ENCODE measurements at regions not wholly inside any gene's neighbourhood (a gene's known extent, or its start where the extent isn't known, plus 50 kb on each side); places are given as distances from the start of the nearest gene placed in this dataset.
"Not testable (repeated sequence)": the region's sequence is repeated elsewhere in the genome, so short reads cannot be mapped to it uniquely, and the experiment has no call there.

DNA sequence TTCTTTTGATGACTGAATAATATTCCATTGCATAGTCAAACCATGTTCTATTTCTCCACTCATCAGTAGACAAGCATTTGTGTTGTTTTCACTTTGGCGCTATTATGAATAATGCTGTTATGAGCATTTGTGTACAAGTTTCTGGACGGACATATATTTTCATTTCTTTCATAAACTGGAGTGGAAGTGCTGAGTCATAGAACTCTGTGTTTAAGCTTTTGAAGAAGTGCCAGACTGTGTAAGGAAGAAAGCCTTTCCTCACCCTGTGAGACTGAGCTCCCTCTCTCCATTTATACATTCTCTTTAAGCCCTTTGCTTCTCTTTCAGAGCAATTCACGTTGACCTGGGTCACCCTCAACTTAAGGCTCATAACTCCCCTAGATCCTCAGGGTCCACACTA is 169.5 kb downstream of the OTOP1 start:
- H3K27ac ChIP-seq; H3K27me3 ChIP-seq; H3K4me3 ChIP-seq; DNase-seq; intact Hi-C loops (cut with DNase I; ENCODE audit: low total_unique reads); H3K4me1 ChIP-seq; H3K9me3 ChIP-seq; H3K36me3 ChIP-seq: not testable (repeated sequence)

DNA sequence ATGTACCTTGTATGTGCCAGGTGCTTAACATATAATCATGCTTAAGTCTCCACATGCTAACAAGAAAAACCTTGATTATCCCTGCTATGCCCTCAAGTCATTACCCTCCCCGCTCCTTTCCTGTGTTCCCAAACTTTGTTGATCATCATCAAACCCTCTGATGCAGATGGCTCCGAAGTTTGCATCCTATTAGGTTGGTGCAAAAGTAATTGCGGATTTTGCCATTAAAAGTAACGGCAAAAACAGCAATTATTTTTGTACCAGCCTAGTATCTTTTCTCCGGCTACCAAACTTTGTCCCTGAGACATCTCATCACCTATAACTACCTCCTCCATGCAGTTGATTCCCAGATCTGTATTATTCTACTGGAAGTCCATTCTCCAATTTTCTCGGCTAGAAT is 142.6 kb downstream of the OTOP1 start:
- H3K4me1 ChIP-seq; H3K9me3 ChIP-seq; intact Hi-C loops (cut with DNase I; ENCODE audit: low total_unique reads); H3K36me3 ChIP-seq; H3K4me3 ChIP-seq; H3K27me3 ChIP-seq; DNase-seq; H3K27ac ChIP-seq: not testable (repeated sequence)

DNA sequence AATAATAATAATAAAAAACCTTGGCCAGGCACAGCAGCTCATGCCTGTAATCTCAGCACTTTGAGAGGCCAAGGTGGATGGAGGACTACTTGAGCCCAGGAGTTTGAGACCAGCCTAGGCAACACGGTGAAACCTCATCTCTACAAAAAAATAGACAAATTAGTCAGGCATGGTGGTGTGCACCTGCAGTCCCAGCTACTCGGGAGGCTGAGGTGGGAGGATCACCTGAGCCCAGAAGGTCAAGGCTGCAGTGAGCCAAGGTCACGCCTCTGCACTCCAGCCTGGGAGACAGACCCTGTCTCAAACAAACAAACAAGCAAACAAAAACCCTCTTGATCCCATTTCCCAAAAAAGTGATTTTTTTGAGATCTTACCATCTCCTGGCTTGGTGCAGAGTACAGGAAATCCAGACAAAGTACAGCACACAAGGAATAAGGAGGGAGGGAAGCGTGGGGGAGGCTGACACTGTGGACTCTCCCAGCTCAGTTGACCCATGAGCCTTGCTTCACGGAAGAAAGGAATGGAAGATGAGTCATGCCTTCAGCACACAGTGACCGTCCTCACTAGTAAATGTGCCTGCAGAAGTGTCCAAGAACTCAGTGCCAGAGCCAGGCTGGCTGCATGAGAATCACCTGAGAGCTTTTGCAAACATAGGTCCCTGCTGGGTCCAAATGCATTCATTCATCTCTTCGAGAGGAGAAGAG is 136.9 kb downstream of the OTOP1 start:
- H3K4me1 ChIP-seq; H3K36me3 ChIP-seq; H3K9me3 ChIP-seq; H3K27ac ChIP-seq; H3K4me3 ChIP-seq; H3K27me3 ChIP-seq; DNase-seq; intact Hi-C loops (cut with DNase I; ENCODE audit: low total_unique reads): not testable (repeated sequence)

DNA sequence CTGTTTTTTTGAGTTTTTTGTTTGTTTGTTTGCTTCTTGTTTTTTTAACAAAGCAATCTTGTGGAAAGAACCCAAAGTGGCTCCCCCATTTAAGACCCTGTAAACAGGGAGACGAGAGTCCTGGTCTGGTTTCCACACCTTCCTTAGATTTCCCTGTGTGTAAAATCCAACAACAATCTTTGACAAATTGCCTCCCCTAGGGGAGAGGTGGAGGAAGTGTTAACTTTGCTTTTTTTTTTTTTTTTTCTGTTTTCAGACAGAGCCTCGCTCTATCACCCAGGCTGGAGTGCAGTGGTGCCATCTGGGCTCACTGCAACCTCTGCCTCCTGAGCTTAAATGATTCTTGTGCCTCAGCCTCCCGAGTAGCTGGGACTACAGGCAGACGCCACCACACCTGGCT is 136.0 kb downstream of the OTOP1 start:
- DNase-seq; intact Hi-C loops (cut with DNase I; ENCODE audit: low total_unique reads); H3K4me3 ChIP-seq; H3K27me3 ChIP-seq; H3K27ac ChIP-seq; H3K4me1 ChIP-seq; H3K9me3 ChIP-seq; H3K36me3 ChIP-seq: not testable (repeated sequence)

DNA sequence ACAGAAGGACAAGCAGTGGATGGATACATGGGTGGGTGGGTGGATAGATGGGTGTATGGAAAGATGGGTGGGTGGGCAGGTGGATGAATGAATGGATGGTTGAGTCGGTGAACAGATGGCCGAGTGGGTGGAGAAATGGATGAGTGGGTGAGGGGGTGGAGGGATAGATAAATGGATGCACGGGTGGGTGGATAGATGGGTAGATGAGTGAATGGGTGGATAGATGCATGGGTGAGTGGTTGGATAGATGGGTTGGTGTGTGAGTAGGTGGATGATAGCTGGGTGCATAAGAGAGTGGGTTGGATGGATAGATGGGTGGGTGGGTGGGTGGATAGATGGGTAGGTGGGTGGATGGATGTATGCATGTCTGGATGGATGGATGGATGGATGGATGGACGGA is 134.6 kb downstream of the OTOP1 start:
- H3K27me3 ChIP-seq; H3K4me1 ChIP-seq; DNase-seq; H3K9me3 ChIP-seq; H3K4me3 ChIP-seq; intact Hi-C loops (cut with DNase I; ENCODE audit: low total_unique reads); H3K36me3 ChIP-seq; H3K27ac ChIP-seq: not testable (repeated sequence)

DNA sequence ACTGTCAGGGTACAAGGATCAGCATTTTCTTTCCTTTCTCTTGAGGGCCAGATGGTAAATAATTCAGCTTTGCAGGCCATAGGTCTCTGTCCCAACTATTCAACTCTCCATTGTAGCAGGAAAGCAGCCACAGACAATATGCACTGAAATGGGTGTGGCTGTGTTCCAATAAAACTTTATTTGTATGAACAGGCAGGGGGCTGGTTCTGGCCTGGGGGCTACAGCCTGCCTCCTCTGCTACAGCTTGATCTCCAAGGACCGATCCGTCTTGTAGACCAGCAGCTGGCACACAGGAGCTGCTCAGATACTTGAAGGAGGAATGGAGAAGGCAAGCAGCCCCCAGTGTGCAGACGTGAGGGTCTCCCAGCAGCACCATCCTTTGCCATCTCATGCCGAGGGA is 127.1 kb downstream of the OTOP1 start:
- DNase-seq; H3K27ac ChIP-seq; H3K9me3 ChIP-seq; H3K36me3 ChIP-seq; H3K4me1 ChIP-seq; H3K27me3 ChIP-seq; H3K4me3 ChIP-seq; intact Hi-C loops (cut with DNase I; ENCODE audit: low total_unique reads): not testable (repeated sequence)

DNA sequence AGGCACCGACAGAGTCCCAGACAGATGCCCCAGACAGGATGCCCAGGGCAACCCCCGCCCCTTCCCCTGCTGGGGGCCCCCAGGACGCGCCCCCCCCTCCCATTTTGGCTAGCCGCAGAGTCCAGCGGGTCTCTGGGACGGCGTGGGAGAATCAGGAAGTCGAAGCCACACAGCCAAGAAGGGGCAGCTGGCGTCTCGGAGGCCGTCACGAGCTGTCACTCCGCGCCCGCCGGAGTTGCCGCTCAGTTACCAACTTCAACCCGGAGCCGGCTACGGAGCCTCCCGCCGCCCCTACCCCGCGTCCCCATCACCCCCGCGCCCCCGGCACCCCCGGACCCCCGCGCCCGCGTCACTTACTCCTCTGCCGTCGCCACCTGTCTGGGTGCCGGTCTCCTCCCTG is 119.8 kb downstream of the OTOP1 start:
- intact Hi-C loops (cut with DNase I; ENCODE audit: low total_unique reads); H3K9me3 ChIP-seq: not testable (repeated sequence)
- H3K27me3 ChIP-seq = peaks cover 0 to 27% of the 10 kb centered on the region in 2 donors

DNA sequence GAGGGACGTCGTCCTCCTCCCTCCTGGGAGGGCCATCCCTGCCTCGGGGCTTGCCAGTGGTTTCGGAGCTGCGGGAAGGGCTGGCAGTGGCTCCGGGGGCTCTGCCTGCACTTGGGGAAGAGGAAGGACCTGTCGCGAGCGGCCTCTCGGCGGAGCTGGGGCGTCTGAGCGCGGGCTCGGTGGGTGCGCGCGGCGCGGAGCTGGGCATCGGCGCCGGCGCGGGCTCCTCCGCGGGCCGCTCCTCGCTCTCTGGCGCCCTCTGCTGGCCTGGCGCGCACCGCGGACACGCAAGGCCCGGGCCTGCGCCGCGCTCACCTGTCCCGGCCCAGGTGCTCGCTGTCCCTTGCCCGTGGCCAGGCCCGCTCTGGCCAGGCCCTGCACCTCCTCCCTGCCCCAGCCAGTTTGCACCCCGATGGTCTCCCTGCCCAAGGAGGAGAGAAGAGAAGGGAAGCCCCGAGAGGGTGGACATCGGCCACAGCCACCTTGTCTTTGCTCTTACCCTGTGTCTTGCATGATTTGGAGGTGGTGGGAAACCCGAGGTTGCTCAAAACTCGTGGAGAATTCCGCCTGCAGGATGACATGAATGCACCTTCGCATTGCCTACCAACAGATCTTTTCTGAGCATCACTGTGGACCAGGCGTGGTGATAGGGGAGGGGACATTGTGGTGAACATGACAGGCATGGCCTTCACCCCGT is 119.2 kb downstream of the OTOP1 start:
- H3K36me3 ChIP-seq; H3K27ac ChIP-seq; intact Hi-C loops (cut with DNase I; ENCODE audit: low total_unique reads); H3K9me3 ChIP-seq; H3K4me1 ChIP-seq: not testable (repeated sequence)
- Histone ChIP-seq H3K4me3 (peak overlapping the region; percentile 35 to 48), H3K27me3 (peaks cover 0 to 27% of the 10 kb centered on the region in 2 donors)
- peak in 1 of 2 donors; percentile 26 for DNase-seq
- TF ChIP-seq, protein P1, sequence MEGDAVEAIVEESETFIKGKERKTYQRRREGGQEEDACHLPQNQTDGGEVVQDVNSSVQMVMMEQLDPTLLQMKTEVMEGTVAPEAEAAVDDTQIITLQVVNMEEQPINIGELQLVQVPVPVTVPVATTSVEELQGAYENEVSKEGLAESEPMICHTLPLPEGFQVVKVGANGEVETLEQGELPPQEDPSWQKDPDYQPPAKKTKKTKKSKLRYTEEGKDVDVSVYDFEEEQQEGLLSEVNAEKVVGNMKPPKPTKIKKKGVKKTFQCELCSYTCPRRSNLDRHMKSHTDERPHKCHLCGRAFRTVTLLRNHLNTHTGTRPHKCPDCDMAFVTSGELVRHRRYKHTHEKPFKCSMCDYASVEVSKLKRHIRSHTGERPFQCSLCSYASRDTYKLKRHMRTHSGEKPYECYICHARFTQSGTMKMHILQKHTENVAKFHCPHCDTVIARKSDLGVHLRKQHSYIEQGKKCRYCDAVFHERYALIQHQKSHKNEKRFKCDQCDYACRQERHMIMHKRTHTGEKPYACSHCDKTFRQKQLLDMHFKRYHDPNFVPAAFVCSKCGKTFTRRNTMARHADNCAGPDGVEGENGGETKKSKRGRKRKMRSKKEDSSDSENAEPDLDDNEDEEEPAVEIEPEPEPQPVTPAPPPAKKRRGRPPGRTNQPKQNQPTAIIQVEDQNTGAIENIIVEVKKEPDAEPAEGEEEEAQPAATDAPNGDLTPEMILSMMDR (IDR thresholded peaks at IDR 0.05) = peak; percentile 66 to 71

More for the DNA sequence above, 119.8 kb downstream of the OTOP1 start:
- H3K4me3 ChIP-seq = peak overlapping the region; percentile 35 to 48
- H3K4me1 ChIP-seq, H3K27ac ChIP-seq, H3K36me3 ChIP-seq, DNase-seq: not testable (repeated sequence)

DNA sequence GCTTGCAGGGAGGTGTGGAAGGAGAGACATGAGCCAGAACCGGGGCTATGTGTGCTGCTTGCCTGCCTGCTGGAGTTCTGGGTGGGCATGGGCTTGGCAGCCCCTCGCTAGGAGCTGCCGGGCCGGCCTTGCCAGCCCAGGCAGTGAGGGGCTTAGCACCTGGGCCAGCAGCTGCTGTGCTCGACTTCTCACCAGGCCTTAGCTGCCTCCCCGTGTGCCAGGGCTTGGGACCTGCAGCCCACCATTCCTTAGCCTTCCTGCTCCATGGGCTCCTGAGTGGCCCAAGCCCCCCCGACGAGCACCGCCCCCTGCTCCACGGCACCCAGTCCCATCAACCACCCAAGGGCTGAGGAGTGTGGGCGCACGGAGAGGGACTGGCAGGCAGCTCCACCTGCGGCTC is 111.3 kb downstream of the OTOP1 start:
- H3K36me3 ChIP-seq; H3K9me3 ChIP-seq; intact Hi-C loops (cut with DNase I; ENCODE audit: low total_unique reads): not testable (repeated sequence)

DNA sequence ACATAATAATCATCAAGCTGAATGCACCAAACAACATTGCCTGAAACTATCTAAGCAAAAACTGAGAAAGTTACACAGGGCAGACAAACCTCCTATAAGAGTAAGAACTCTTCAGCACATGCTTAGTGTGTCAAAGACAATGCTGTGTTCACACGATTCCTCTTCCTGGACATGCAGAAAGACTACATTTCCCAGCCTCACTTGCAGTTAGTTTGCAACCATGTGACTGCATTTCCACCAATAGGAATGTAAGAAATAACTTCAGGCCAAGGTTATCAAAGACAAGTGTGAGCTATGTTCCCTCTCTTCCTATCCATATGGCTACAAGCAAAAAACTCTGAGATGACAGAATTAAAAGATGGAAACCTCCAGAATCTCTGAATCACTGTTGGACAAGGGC is 109.8 kb downstream of the OTOP1 start:
- H3K36me3 ChIP-seq; H3K27me3 ChIP-seq; H3K9me3 ChIP-seq; H3K4me1 ChIP-seq; DNase-seq; intact Hi-C loops (cut with DNase I; ENCODE audit: low total_unique reads); H3K27ac ChIP-seq; H3K4me3 ChIP-seq: not testable (repeated sequence)

More for the DNA sequence above, 111.3 kb downstream of the OTOP1 start:
- H3K27me3 ChIP-seq, DNase-seq, H3K4me3 ChIP-seq, H3K27ac ChIP-seq, H3K4me1 ChIP-seq: not testable (repeated sequence)

DNA sequence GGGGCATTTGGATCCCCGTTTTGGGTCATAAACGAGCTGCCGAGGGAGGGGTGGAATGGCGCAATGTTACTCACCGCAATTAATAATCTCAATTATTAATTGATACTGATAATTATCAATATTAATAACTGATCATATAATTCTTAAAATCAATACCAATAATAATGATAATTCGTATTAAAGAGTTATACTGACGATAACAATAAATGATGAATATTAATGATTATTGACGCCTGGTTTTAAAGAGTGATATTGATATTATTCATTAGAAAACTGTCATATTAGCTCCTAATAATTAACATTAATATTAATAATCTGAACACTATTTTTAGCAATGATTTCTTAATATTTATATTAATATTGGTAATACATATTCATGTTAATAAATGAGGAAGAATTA is 92.4 kb downstream of the OTOP1 start:
- H3K27ac ChIP-seq; H3K4me3 ChIP-seq; DNase-seq; H3K27me3 ChIP-seq; H3K36me3 ChIP-seq; intact Hi-C loops (cut with DNase I; ENCODE audit: low total_unique reads); H3K9me3 ChIP-seq; H3K4me1 ChIP-seq: not testable (repeated sequence)

DNA sequence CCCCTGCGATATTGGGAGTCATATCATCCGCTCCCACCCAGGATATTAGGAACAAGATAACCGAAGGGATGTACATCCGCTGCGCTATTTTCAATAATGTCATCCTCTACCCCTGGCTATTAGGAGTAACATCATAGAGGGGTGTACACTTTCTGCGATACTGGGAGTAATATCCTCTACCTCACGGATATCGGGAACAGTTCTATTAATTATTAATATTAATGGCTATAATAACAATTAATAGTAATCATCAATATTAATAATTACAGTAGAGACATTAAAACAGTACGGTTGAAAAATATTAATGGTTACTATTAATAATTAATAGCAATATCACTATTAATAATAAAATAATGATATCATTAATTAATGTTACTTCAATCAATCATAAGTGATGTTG is 90.1 kb downstream of the OTOP1 start:
- H3K4me3 ChIP-seq; DNase-seq; H3K4me1 ChIP-seq; H3K27ac ChIP-seq; H3K36me3 ChIP-seq; H3K9me3 ChIP-seq; intact Hi-C loops (cut with DNase I; ENCODE audit: low total_unique reads): not testable (repeated sequence)
- H3K27me3 ChIP-seq = peaks cover 0 to 11% of the 10 kb centered on the region in 2 donors

Measured in tibial artery (tissue), 4 donors.